GM10248 (cell line): ENCODE measurements at regions not wholly inside any gene's neighbourhood (a gene's known extent, or its start where the extent isn't known, plus 50 kb on each side); places are given as distances from the start of the nearest gene placed in this dataset.
A peak's percentile ranks its signal among the peaks of the same experiment; 100 is the strongest.
"Not testable (repeated sequence)": the region's sequence is repeated elsewhere in the genome, so short reads cannot be mapped to it uniquely, and the experiment has no call there.

Experiments used
- CTCF ChIA-PET: fragments of 300-600 bp; sonication (Branson Sonifier 250); formaldehyde crosslinking; extraction: SDS; loops from one replicate; lab custom pipeline; 2021; ENCODE audit warnings: antibody characterized with exemption; lab: Yijun Ruan, JAX
- POLR2A ChIA-PET: fragments of 350-650 bp; sonication (Branson Sonifier 250); formaldehyde crosslinking; extraction: SDS; loops from one replicate; lab custom pipeline; 2020; ENCODE audit warnings: antibody characterized with exemption; lab: Yijun Ruan, JAX
- DNase-seq: peaks from one replicate; pipeline ENCODE4 v3.0.0; 2012; ENCODE audit errors: extremely low spot score
- TF ChIP-seq, protein P1 (sequence below): IDR thresholded peaks from 2 replicates; pipeline ENCODE4 v1.5.1; 2012; ENCODE audit warnings: mild to moderate bottlenecking, low read depth; ENCODE audit errors: extremely low read depth, missing control alignments, control extremely low read depth

DNA sequence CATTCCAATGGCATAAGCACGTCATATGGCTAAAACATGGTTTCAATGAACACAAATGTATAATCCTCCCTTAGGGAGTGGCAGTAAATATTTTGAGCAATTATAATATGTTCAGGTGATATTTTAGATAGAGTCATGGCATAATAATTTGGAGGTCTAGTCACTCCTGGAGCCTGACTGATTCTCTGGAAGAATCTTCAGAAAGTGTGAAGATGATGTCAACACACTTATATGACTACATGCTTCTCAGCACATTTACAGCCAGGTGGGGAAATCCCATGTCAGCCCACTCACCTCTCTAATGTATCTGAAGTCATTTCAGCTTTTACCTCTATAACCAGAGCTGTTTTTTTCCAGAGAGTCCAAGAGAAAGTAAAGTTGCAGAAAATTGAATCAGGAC is 474.8 kb downstream of the SHISA9 start:
- ChIA-PET POLR2A (interaction anchor here (0.5 to 0.7 kb wide), 2 partner anchors 13 to 31 kb away, joined by 3 to 5 read pairs; no protein-coding TSS in a partner anchor), CTCF (interaction anchor here (1.4 to 1.7 kb wide), 2 partner anchors 15 to 35 kb away, joined by 3 read pairs; no protein-coding TSS in a partner anchor)

DNA sequence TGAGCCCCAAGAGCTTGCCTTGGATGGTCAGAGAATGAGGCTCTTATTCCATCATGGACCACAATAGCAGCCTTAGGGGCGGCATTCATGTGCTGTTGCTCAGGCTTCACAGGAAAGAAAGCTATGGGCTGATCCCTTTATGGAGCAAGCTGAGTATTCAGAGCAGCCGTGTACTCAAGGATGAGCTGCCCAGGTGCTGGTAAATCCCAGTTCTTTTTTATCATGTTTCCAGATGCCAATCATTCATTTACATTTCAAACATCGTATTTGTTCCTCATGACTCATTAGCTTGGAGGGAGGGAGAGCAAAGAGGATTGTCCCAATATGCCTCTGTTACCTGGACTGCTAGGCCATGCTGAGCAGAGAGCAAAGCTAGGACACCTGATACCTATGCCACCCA is 475.7 kb downstream of the SHISA9 start:
- no peak for DNase-seq
- ChIA-PET CTCF (interaction anchor here (0.7 to 2.6 kb wide), 5 partner anchors 10 to 76 kb away, joined by 3 to 11 read pairs (median 3); no protein-coding TSS in a partner anchor), POLR2A (no interaction called here)
- TF ChIP-seq, protein P1, sequence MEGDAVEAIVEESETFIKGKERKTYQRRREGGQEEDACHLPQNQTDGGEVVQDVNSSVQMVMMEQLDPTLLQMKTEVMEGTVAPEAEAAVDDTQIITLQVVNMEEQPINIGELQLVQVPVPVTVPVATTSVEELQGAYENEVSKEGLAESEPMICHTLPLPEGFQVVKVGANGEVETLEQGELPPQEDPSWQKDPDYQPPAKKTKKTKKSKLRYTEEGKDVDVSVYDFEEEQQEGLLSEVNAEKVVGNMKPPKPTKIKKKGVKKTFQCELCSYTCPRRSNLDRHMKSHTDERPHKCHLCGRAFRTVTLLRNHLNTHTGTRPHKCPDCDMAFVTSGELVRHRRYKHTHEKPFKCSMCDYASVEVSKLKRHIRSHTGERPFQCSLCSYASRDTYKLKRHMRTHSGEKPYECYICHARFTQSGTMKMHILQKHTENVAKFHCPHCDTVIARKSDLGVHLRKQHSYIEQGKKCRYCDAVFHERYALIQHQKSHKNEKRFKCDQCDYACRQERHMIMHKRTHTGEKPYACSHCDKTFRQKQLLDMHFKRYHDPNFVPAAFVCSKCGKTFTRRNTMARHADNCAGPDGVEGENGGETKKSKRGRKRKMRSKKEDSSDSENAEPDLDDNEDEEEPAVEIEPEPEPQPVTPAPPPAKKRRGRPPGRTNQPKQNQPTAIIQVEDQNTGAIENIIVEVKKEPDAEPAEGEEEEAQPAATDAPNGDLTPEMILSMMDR = no peak

More for the DNA sequence above, 474.8 kb downstream of the SHISA9 start:
- TF ChIP-seq, protein P1 = no peak
- peak; percentile 41 for DNase-seq

- POLR2A ChIA-PET = no interaction called here
- no peak for DNase-seq
- TF ChIP-seq, protein P1 = no peak
- CTCF ChIA-PET = interaction anchor here (1.2 to 2.6 kb wide), 2 partner anchors 9 to 75 kb away, joined by 3 to 11 read pairs; no protein-coding TSS in a partner anchor
Measured at GRCh38 chr16:13378151-13378550, 476.8 kb downstream of the SHISA9 start.

DNA sequence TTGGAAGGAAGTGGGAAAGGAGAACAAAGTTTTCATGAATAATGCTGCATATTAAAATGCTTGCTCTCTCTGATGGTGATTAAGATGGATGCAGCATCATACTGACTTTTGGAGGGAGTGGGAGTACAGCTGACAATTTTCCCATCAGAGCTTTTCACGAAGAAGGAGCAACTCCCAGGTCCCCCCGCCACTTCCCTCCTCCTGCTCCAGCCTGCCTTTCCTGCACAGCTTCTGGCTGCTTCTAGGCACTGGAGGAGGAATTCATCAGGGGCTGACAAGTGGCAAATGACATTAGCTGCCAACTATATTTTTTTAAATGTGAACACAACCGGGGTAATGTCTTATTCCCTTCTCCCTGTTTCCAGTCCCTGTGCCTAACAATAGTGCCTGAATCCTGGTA is 477.9 kb downstream of the SHISA9 start:
- TF ChIP-seq, protein P1 = no peak
- ChIA-PET CTCF (interaction anchor here (2.6 kb wide), 1 partner anchor 74 kb away, joined by 11 read pairs; no protein-coding TSS in a partner anchor), POLR2A (no interaction called here)
- no peak for DNase-seq

DNA sequence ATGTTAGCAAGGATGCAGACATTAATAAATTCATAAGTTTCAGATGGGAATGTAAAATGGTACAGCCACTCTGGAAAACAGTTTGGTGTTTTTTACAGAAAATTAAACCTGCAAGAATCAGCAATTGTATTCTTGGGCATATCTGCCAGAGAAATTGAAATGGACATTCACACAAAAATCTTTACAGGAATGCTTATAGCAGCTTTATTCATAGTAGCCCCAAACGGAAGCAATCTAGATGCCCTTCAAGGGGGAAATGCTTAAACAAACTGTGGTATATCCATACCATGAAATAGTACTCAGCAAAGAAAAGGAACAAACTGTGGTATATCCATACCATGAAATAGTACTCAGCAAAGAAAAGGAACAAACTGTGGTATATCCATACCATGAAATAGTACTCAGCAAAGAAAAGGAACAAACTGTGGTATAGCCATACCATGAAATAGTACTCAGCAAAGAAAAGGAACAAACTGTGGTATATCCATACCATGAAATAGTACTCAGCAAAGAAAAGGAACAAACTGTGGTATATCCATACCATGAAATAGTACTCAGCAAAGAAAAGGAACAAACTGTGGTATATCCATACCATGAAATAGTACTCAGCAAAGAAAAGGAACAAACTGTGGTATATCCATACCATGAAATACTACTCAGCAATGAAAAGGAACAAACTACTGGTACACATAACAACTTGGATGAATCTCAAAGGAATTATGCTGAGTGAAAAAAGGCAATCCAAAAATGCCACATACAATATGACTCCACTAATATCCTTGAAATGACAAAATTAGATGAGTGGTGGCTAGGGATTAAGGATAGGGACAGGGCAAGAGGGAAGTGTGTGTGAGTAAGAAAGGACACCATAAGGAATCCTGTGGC is 484.0 kb downstream of the SHISA9 start:
- POLR2A ChIA-PET, CTCF ChIA-PET, DNase-seq: not testable (repeated sequence)

DNA sequence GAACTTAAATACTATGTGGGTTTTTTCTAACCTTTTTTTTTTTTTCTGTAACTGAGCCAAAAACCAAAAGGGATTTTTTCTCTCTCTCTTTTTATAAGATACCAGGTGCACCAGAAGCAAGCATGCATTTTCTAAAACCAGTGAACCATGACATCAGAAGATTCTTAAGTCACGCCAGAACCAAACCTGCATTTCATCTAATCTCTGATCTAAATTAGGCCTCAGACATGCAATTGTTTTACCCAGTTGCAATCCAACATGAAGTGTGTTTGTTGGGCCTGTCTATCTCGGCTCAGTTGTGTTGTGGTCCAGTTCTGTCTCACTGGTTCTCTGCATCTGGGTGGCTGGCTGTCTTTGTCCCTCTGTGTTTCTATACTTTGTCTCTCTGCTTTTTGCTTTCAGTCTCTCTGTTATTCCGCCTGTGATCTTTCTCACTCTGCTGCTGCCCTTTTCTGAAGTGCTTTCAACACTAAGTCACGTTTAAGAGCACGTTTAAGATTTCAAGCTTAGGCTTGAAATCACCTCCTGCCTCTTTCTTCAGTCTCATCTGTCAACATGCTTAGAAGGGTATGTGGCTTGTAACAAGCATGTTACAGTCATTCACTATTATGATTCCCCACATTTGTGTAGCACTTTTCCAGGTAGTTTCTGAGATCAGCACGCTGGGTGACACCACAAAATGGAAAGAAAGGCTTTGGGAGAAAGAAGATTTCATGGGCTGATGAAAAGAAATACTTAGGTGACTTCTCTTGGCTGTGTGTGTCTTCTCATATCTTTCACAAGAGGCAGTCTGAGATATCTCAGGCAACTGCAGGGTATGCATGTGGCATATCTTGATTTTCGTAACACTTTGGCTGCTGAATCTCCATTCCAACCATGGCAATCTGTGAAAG is 488.9 kb downstream of the SHISA9 start:
- TF ChIP-seq, protein P1 = no peak
- CTCF ChIA-PET = interaction anchor here (1.8 kb wide), 1 partner anchor 63 kb away, joined by 6 read pairs; no protein-coding TSS in a partner anchor
- DNase-seq = peak; percentile 14
- POLR2A ChIA-PET = no interaction called here
